Ammon's horn (tissue), 1 donor: ENCODE measurements at regions not wholly inside any gene's neighbourhood (a gene's known extent, or its start where the extent isn't known, plus 50 kb on each side); places are given as distances from the start of the nearest gene placed in this dataset.

Experiments used
- DNase-seq: peaks from one replicate; pipeline ENCODE4 v3.0.0-alpha.2; 2016; ENCODE audit warnings: low spot score

GRCh38 chr2:45337481-45337880, 273.6 kb downstream of the SRBD1 start:
- no peak for DNase-seq

DNA sequence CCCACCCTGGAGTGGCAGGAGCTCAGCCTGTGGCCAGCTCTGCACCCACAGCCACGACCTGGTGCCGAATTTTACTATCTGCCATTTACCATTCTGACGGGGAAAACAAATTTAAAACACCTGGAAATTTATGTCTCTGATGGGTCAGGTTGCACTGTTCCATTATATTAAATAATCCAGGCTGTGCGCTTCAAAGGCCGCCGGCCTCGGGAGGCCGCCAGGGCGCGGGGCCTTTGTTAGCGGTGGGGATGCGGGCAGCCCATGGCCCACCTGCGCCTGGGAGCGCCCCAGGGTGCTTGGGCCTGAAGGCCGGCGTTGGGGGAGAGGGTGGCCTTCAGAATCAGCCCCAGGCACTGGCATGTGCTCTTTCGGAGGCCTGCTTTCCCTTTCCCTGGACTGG, 276.9 kb downstream of the SRBD1 start:
- no peak for DNase-seq

- no peak for DNase-seq
Observed at GRCh38 chr2:45332567-45332966, 278.5 kb downstream of the SRBD1 start.

DNA sequence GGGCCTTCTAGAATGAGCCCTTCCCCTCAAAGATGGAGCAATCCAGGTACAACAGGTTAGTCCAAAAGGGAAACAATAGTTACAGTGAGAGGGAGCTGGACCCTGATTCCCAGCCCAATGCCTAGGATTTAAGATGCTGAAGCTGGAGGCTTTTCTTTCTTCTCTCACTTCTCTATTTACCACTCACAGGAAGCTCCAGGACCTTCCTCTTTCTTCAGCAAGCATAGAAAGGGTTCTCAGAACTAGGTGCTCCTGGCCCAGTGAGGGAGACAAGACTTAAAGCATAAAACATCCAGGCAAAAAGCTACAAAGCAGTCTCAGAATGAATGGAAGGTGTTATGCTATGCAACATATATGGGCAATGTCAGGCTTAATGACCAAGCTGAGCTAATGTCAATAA, 279.0 kb downstream of the SRBD1 start:
- no peak for DNase-seq

DNA sequence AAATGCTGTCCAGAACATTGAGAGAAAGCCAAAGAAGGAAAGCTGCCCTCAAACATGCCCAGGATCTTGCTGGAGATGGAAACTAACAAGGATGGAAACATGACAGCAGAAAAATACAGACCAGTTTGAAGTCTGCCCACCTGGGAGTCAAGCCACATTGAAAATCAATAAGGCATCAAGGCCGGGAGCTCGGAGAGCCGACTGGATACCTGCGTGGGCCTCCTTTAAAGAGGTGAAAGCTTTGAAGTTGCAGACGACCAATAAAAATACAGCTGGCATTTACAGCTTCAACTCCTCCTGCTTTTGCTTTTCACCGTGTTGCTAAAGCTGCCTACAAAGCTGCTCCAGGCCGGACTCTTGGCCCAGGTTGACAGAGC, 279.7 kb downstream of the SRBD1 start:
- no peak for DNase-seq

GRCh38 chr2:45330637-45331409, 280.2 kb downstream of the SRBD1 start:
- no peak for DNase-seq

GRCh38 chr2:45330108-45330507, 281.0 kb downstream of the SRBD1 start:
- DNase-seq, result no peak

DNA sequence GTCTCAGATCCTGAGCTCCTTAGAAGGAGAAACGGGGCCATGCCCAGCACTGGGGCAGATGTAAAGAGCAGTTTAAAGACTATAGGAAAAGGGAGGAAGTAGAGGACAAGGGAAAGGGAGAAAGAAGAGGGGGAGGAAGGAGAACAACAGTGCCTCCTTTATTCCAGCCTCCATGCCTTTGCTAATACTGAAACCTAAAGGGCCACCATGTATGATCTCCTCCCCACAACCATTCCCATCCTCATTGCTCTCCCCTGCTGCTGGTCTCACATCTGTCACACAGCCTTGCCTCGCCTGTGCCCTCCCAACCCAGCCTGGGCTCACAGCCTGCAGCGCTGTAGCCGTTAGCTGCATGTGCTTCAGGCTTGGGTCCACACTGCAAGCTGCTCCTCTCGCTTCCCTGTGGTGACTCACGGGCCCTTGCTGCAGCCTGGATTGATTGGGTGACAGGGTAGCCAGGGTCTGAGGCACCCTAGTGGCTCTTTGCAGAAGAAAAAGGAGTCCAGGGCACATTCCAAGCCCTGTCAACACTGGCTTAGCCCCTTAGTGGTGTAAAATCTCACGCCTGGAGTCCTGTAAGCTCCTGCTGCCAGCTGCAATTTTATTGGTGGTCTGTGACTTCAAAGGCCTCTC, 281.9 kb downstream of the SRBD1 start:
- DNase-seq, result no peak

GRCh38 chr2:45328264-45328870, 282.7 kb downstream of the SRBD1 start:
- no peak for DNase-seq

GRCh38 chr2:45323344-45323743, 287.7 kb downstream of the SRBD1 start:
- no peak for DNase-seq

DNA sequence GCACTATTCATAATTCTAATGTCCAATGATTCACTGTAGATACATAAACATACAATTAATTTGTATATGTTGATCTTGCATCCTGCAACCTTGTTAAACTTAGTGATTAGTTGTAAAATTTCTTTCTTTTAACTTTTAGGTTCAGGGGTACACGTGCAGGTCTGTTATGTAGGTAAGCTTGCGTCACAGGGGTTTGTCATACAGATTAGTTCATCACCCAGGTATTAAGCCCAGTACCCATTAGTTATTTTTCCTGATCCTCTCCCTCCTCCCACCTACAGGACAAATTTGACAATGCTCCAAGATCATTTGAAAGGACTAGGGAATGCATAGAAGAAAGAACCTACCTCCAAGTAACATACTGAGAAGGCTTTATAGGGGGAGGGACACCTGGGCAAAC, 290.1 kb downstream of the SRBD1 start:
- no peak for DNase-seq

DNA sequence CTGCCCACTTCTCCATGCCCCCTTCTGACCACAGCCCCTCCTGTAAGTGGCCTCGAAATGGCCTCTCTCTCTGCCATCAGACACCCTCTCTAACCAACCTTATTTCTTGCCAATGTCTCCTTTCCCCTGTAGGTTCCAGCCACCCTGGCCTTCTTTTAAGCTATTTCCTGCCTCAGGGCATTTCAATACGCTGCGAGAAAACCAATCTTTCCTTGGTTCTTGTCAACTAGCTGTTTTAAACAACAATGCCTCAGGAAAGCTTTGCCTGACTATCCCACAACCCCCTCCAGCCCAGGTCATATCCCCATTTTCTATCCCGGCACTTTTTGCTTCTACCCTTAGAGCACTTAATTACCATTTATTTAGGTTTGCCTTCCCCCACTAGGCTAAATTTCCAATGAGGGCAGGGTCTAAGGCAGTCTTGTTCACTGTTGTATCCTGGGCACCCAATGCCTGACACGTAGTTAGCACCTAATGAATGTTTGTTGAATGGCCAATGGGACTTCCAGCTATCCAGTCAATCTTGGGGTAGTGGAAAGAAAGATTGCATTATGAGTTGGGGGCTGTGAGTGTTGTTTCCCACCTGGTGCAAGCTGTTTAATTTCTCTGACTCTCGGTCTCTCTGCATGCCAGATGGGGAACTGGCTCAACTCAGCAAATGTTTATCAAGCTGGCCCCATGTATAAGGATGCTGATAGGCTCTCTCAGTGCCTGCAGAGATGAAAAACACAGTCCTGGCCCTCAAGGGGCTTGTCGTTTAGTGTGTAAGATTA, 291.2 kb downstream of the SRBD1 start:
- DNase-seq, result no peak

DNA sequence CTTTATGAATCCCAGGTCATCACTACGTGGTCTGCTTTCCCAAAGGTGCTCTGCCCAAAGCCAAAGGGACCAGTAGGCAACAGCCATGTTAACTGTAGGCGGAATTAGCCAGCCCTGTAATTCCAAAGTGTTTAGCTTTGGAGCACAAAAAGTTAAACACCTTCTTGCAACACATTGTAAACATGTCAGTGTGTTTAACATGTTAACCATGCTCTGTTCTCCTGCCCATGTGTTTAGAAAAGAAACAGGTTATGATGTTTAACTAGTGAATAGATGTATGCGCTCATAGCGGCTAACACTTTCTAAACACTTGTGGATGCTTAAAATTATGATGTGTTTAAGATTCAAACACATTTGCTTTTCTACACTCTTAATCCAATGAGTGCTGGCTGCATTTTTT, 292.4 kb downstream of the SRBD1 start:
- no peak for DNase-seq

- no peak for DNase-seq
Observed at GRCh38 chr2:45316576-45317338, 294.3 kb downstream of the SRBD1 start.

DNA sequence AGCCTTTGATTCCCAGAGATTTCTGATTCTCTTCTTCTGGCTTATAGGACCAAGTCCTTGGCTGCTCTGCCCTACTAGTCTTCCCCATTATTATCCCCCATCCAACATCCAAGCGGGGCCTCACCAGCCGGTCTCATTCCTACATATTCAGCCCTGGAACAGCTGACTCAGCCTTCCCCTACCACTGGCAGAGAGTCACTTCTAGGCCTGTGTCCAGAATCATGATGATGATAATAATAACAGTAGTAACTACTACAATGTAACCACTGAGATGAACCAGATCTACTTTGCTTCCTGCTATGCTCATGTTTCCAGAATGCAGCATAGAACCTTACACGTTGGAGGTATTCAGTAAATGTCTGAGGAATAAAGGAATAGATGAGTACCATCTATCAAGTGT, 295.2 kb downstream of the SRBD1 start:
- DNase-seq, result no peak

DNA sequence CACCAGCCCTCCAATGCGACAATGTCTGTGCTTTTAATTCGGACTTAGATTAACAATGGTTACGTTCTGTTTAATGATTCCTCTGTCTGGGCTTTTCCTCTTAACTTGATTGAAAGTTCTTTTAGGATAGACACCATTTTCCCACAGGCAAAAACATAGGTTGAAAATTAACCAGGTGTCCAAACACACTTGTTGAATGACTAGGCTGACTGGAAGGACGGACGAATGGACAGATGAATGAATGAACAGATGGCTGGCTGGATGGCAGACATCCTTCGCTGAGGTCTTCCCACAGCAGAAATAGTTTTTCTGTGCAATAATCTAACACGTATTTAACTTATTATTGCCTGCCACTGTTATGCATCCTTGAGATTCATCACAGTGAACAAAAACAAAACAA, 298.8 kb downstream of the SRBD1 start:
- DNase-seq, result no peak

DNA sequence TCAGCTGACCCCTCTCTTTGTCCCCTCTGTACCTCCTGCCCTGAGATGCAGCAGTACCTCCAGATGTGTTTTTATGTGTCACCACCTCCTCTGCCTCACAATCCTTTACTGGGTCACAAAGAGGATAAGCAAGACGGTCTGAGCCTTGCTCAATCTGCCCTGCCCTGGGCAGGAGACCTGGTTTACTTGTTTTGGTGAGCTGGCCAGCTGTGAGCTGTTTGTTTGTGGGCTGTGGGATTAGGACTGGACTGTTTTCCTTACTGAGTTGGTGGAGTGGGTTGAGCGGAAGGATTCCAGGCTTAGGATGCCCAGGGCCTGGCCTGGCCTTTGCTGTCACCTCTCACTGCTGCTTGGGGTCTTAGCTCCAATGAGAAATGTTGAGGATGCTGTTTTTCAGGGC, 299.5 kb downstream of the SRBD1 start:
- no peak for DNase-seq

GRCh38 chr2:45307147-45307546, 297.9 kb upstream of the SIX2 start:
- no peak for DNase-seq

GRCh38 chr2:45305599-45305998, 296.3 kb upstream of the SIX2 start:
- DNase-seq, result no peak

DNA sequence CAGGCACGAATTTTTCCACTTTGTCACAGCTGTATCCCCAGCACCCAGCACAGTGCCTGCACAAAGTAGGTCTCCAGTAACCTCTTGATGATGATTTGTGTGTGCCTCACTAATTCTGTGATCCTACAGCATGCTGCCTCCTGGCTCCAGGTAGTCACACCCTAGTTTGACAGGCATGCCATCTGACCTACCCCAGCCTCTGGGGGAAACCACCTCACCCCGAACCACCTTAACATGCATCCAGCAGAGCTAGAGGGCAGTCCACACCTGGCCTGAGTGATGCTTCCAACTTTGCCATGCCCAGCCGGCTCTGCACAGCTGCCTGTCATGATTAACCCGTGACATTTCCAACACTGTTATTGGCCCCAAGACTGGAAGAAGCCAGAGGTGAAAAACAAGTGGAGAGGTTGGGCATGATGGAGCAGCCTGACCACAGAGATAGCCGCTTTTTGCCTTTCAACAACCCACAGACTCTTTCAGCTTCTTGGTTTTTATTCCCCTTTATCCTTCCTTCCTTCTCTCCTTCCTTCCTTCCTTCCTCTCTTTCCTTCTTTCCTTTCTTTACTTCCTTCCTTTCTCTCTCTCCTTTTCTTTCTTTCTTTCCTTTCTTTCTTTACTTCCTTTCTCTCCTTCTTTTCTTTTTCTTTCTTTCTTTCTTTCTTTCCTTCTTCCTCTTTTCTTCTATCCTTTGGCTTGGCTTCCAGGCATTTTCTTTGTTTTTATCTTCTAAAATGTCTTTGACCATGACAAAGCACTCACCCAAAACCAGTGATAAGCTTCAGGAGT, 294.4 kb upstream of the SIX2 start:
- no peak for DNase-seq
